ENCODE measurements at regions not wholly inside any gene's neighbourhood (a gene's known extent, or its start where the extent isn't known, plus 50 kb on each side); places are given as distances from the start of the nearest gene placed in this dataset.
"Not testable (repeated sequence)": the region's sequence is repeated elsewhere in the genome, so short reads cannot be mapped to it uniquely, and the experiment has no call there.

GRCh38 chr1:43019226-43019625, 60.6 kb upstream of the SLC2A1 start:
- no peak for TF ChIP-seq CTCF (IDR thresholded peaks at IDR 0.05; ENCODE audit: insufficient read depth, low read length, poor library complexity, severe bottlenecking)
- H3K27me3 ChIP-seq (replicated peaks; ENCODE audit: control insufficient read depth, insufficient read depth, low read length), result no peaks in the 10 kb centered on the region
- H3K4me3 ChIP-seq (replicated peaks; ENCODE audit: low read depth, low read length), result no peak overlapping the region
- DNase-seq (ENCODE audit: extremely low read depth, insufficient read length), result no peak
- H3K36me3 ChIP-seq (ENCODE audit: control insufficient read depth, insufficient read depth, low read length), result no peaks in the 10 kb centered on the region

- no peak for TF ChIP-seq CTCF (IDR thresholded peaks at IDR 0.05; ENCODE audit: insufficient read depth, low read length, poor library complexity, severe bottlenecking)
- no peak for DNase-seq (ENCODE audit: extremely low read depth, insufficient read length)
- peaks cover 1% of the 10 kb centered on the region; the same call in 1 of the 2 replicates for H3K27me3 ChIP-seq (replicated peaks; ENCODE audit: control insufficient read depth, insufficient read depth, low read length)
- H3K36me3 ChIP-seq (ENCODE audit: control insufficient read depth, insufficient read depth, low read length), result no peaks in the 10 kb centered on the region
- H3K4me3 ChIP-seq (replicated peaks; ENCODE audit: low read depth, low read length), result no peak overlapping the region
These were observed 59.5 kb upstream of the SLC2A1 start for GRCh38 chr1:43018121-43018520.

GRCh38 chr1:43015269-43015668, 56.6 kb upstream of the SLC2A1 start:
- no peak overlapping the region for H3K4me3 ChIP-seq (replicated peaks; ENCODE audit: low read depth, low read length)
- H3K36me3 ChIP-seq (ENCODE audit: control insufficient read depth, insufficient read depth, low read length), result no peaks in the 10 kb centered on the region
- H3K27me3 ChIP-seq (replicated peaks; ENCODE audit: control insufficient read depth, insufficient read depth, low read length), result peaks cover 1% of the 10 kb centered on the region; the same call in 1 of the 2 replicates
- DNase-seq (ENCODE audit: extremely low read depth, insufficient read length), result no peak
- no peak for TF ChIP-seq CTCF (IDR thresholded peaks at IDR 0.05; ENCODE audit: insufficient read depth, low read length, poor library complexity, severe bottlenecking)

GRCh38 chr1:43014579-43014978, 55.9 kb upstream of the SLC2A1 start:
- H3K27me3 ChIP-seq (replicated peaks; ENCODE audit: control insufficient read depth, insufficient read depth, low read length); DNase-seq (ENCODE audit: extremely low read depth, insufficient read length); H3K36me3 ChIP-seq (ENCODE audit: control insufficient read depth, insufficient read depth, low read length); H3K4me3 ChIP-seq (replicated peaks; ENCODE audit: low read depth, low read length): not testable (repeated sequence)

- Histone ChIP-seq H3K27me3 (replicated peaks; ENCODE audit: control insufficient read depth, insufficient read depth, low read length) (peaks cover 1% of the 10 kb centered on the region; the same call in 1 of the 2 replicates), H3K4me3 (replicated peaks; ENCODE audit: low read depth, low read length) (no peak overlapping the region), H3K36me3 (ENCODE audit: control insufficient read depth, insufficient read depth, low read length) (no peaks in the 10 kb centered on the region)
- no peak for DNase-seq (ENCODE audit: extremely low read depth, insufficient read length)
- TF ChIP-seq CTCF (IDR thresholded peaks at IDR 0.05; ENCODE audit: insufficient read depth, low read length, poor library complexity, severe bottlenecking), result no peak
These were observed 52.4 kb upstream of the SLC2A1 start for GRCh38 chr1:43011020-43011419.

- H3K27me3 ChIP-seq (replicated peaks; ENCODE audit: control insufficient read depth, insufficient read depth, low read length), result peaks cover 1% of the 10 kb centered on the region; the same call in 1 of the 2 replicates
- H3K36me3 ChIP-seq (ENCODE audit: control insufficient read depth, insufficient read depth, low read length), result no peaks in the 10 kb centered on the region
- no peak for TF ChIP-seq CTCF (IDR thresholded peaks at IDR 0.05; ENCODE audit: insufficient read depth, low read length, poor library complexity, severe bottlenecking)
- no peak for DNase-seq (ENCODE audit: extremely low read depth, insufficient read length)
- no peak overlapping the region for H3K4me3 ChIP-seq (replicated peaks; ENCODE audit: low read depth, low read length)
These were observed 50.6 kb upstream of the SLC2A1 start for GRCh38 chr1:43009274-43009673.

Data from GM06990 (cell line).